ENCODE measurements at regions not wholly inside any gene's neighbourhood (a gene's known extent, or its start where the extent isn't known, plus 50 kb on each side); places are given as distances from the start of the nearest gene placed in this dataset.

DNA sequence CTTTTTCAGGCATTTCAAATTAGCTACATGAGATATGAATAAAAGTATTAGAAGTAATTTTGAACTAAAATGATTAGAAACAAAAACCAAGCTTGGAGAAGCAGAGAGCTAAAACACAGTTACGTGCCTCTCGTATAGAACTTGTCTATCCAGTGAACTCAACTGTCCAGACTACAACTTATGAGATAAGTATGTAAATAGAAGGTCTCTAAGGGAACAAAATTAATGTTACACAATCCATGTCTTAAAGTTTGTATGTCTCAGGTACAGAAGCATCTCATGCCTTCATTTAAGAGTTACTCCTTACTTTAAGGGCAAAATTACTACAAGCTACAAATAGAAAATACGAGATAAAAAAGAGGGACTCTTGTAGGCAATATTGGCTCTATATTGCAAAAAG, 316.8 kb downstream of the CETN3 start:
- TF ChIP-seq RARB (CRISPR knock-in tag; IDR thresholded peaks at IDR 0.05) (no peak), OSR1 (CRISPR knock-in tag; IDR thresholded peaks at IDR 0.05) (no peak)
